Hindlimb muscle (tissue), 1 donor: ENCODE measurements at regions not wholly inside any gene's neighbourhood (a gene's known extent, or its start where the extent isn't known, plus 50 kb on each side); places are given as distances from the start of the nearest gene placed in this dataset.

ENCODE experiments used
- DNase-seq: peaks from one replicate; pipeline ENCODE4 v3.0.0-alpha.2; 2013

- no peak for DNase-seq
Measured at GRCh38 chr16:56140645-56141044, 50.6 kb upstream of the GNAO1 start.

DNA sequence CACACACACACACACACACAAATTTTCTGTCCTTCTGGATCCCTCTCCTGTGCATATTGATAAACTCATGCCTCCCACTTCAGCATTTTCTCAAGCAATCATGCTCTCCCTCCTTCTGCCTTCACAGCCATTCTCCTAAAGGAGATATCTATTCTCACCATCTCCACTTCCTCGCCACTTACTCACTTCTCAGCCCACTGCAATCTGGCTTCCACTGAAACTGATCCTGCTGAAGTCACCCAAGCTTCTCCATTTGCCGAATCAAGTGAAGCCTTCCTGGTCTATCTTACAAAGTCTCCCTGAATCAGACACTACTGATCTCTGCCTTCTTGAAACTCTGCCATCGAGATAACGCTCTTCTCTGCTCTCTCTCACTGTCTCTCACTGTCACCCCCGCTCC is 54.0 kb upstream of the GNAO1 start:
- DNase-seq, result no peak

DNA sequence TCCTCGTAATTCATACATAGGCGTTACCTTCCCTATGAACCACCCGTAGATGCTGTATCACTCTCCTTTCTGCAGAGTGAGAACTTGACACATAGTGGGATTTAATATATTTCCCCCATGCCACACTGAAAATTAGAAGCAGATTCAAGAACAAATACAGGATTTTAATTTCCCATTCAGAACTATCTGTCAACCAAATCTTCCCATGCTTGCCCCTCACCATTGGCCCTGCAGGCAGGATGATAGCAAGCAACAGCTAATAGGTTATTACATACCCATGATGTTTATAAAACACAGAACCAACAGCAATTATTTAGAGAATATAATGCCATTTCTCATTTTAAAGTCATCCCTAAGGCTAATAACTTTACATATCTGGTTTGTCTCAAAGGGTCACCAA is 55.0 kb upstream of the GNAO1 start:
- no peak for DNase-seq

DNA sequence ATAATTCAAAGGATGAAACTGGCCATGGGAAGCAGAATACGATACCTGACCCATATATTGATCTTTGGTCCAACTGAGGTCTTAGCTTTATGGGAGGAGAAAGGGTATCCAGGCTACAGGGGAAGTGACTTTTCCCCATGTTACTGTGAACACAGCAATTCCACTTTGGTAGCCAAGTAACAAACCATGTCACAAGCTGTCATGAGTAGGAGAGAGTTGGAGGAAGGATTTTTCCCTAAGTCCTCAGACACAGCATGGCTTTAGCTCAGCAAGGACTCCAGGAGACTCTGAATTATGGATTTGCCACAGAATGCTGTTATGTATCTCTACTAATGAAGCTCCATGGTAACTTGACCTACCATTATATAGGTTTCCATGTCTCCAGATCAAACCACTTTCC is 56.5 kb upstream of the GNAO1 start:
- no peak for DNase-seq

GRCh38 chr16:56125922-56126321 is 65.4 kb upstream of the GNAO1 start:
- DNase-seq, result no peak

GRCh38 chr16:56122251-56122650 is 69.0 kb upstream of the GNAO1 start:
- no peak for DNase-seq

- DNase-seq, result no peak
Measured at GRCh38 chr16:56121156-56121500, 70.2 kb upstream of the GNAO1 start.

DNA sequence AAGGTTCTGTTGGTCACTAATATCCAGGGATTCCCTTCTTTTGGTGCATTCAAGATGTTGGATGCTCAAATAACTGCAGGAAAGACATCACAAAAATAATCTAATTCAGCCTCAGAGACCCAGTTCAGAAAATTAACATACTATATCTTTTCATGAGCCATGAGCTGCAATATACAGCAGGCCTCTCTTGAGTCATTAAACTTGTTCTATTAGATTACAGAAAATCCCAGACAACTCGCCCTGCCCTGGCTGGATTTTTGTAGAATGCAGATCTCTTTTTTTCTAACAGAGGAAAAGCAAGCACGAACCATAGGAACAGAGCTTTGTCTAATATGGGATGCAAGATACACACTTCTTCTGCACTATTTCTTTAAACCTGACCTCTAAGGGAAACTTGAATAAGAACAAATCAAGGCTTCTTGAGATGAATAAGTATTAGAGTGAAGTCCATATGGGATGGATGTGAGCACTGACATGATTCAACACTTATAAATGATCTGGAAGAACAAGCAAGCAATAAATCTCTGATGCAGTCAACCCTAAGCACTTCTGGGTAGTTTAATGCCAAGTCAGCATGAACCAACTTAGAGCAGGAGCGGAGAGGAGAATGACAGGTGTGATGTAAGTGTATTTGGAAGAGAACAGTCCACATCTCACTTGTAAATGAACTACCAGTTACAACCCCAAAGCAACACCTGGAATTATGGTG is 70.7 kb upstream of the GNAO1 start:
- DNase-seq, result no peak

- DNase-seq, result no peak
Measured at GRCh38 chr16:56119133-56119532, 72.2 kb upstream of the GNAO1 start.

DNA sequence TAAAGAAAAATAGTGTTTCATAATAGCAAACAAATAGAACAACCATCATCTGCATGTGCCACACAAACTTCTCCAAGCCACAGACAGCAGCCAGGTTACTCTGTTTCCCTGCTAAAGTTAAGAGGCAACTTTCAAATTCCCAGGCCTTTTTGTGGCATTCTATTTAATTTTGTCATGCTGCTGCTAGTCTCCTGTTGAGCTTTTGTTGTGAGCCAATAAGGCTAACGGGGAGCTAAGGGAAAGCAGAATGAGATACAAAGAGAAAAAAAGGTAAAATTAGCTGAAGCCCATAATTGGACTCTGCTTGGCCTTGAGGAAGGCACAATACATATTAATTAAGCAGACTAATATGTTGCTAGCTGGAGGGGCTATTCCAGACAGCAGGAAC is 74.7 kb upstream of the GNAO1 start:
- DNase-seq, result no peak

- DNase-seq, result no peak
Measured at GRCh38 chr16:56115817-56116576, 75.3 kb upstream of the GNAO1 start.

DNA sequence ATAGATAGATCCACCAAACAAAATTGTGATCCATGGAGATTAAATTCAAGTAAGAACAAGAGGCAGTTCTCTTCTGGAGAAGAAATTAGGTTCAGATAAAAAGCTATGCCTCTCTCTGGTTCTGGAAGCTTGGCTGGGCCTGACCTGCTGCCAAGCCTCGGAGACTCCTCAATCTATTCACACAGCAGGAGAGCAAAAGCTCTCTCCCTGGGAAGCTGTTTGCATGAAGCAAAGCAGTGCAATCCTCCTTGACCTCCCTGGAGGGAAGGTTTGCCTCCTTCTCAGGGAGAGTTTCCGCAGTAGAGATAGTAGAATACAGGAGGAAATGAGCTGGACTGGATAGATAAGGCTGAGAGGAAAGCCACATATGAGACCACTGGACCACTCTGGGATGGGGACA is 78.1 kb upstream of the GNAO1 start:
- DNase-seq, result no peak

- DNase-seq, result no peak
Measured at GRCh38 chr16:56111100-56111499, 80.2 kb upstream of the GNAO1 start.

DNA sequence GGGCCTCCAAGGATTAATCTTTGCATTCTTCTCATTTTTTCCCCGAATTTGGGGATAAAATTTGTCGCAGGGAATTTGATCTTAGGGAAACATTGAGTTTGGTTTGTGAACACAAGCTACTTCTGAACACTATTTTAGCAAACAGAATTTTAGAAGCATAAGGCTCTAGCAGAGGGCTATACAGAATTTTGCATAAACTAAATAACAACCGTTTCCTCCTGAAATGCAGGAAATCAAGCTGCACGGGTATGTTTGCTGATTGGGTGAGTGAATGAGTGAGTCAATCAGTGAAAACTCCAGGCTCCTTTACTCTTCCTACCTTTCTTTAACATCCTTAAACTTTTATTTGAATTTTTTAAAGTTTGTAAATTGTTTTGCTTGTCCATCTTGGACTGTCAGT is 81.3 kb upstream of the GNAO1 start:
- no peak for DNase-seq

DNA sequence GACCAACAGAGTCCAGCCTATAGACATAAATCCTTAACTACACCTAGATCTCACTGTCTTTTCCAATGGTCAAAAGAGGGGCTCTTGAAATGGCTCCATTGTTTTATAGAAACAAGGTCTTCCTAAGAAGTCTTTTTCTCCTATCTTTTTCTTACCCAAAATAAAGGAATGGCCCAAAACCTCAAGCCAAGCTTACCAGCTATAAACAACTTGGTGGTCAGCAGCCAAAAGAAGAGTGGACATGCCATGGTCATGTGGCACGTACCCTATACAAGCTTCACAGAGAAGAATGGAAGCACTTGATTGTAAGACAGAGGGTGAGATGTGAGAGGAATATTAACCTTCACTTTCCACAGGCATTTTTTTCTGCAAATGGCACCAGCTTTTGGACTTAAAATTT is 82.1 kb upstream of the GNAO1 start:
- no peak for DNase-seq

DNA sequence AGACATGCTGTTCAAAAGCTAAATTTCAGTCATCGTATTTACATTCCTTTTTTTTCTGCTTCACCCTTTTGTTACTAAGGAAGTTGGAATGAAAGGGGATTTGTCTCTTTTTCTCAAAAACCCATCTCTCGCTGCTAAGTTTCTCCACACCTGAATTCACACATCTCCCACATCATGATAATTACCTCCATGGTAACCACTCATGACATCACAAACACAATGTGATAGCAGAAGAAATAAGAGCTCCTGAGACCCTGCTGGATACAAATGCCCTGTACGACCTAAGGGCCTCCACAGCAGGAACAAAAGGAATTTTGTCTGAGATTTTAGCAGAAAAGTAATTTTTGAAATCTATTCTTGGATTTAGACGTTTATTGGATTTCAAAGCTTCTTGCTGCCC is 82.6 kb upstream of the GNAO1 start:
- DNase-seq, result no peak

- DNase-seq, result no peak
Measured at GRCh38 chr16:56108056-56108471, 83.2 kb upstream of the GNAO1 start.

GRCh38 chr16:56106527-56106926 is 84.8 kb upstream of the GNAO1 start:
- DNase-seq, result no peak

DNA sequence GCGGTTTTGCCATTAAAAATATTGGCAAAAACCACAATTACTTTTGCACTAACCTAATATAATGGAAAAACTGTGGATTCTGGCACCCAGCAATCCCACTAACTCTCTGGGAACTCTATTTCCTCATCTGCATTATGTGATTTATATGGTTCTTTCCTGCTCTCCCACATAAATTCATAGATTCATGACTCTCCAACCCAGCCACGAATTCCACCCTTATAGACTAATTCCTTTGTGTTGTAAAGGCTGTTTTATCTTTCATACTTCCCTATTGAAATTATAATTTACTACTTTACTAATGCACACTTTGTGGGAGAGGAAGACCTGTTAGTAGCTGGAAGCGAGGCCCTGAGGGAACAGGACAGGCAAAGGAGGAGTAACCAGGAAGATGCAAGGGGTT is 88.4 kb upstream of the GNAO1 start:
- no peak for DNase-seq

DNA sequence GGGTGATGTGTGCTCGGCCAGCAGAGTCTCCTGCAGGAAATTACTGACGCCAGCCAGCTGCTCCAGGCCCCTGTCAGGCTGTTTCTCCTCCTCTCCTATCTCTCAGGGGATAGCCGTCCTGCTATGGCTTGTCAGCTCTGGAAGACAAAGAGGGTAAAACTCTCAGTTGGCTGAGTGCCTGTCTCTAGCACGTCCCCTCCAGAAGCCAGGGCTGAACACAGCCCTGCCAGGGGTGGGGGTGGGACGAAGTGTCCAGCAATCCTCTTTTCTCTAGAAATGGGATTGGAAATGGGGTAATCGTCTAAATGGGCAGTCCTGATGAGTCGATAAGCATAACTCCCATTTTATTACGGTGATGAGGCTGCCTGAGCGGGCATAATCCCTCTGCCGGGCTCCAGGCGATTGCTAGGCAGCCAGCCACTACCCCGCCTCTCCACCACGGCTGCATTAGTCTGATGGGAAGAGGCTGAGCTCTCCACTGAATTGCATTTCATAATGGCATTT is 89.1 kb upstream of the GNAO1 start:
- DNase-seq, result peak; percentile 30

DNA sequence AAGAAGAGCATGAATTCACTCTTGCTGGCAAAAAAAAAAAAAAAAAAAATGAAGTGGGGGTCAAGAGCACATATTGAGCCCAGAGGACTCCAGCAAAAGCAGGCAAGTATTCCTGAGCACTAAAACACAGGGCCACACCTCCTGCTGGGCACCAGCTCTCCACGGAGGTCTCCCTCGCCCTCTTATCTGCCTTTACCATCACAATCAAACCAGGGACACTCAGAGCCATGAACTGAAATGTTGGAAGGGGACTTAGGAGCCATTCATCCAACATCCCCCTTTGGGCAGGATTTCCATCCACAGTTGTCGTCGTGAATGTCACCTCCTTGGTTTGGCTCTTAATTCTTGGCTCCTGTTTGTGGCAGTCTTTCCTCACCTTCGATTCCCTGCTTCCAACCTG is 89.8 kb upstream of the GNAO1 start:
- no peak for DNase-seq

DNA sequence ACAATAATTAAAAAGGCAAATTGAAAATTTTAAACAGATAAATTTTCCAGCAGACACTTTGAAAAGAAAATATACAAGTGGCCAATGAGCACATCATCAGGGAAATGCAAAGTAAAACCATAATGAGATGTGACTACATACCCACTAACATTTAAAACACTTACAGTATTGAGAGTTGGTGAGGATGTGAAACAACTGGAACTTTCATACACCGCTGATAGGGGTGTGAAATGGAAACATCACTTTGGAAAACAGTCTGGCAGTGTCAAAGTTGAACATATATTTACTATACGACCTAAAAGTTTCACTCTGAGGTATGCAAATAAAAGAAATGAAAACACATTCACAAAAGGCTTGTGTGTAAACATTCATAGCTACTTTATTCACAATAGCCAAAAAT is 94.0 kb upstream of the GNAO1 start:
- DNase-seq, result no peak

DNA sequence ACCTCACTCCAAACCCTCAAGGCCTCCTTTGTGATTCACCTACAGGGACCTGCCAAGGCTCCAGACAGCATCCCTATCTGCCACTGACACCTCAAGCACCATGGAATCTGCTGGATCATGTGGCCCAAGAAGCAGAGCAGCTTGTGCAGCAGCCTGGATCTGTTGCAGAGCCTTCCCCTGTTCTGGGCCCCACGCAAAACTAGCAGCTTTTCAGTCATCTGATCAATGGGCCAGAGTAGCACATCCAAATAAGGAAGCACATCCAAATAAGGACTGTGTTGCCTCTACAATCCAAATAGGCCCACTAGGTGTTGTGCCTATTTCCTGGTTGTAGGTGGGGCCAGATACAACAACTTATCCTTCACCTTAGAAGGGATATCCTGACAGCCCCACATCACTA is 97.1 kb upstream of the GNAO1 start:
- DNase-seq, result no peak

GRCh38 chr16:56093055-56093454 is 98.2 kb upstream of the GNAO1 start:
- no peak for DNase-seq

GRCh38 chr16:56090076-56090475 is 101.2 kb upstream of the GNAO1 start:
- DNase-seq, result no peak
